NT2/D1 (cell line): ENCODE measurements at regions not wholly inside any gene's neighbourhood (a gene's known extent, or its start where the extent isn't known, plus 50 kb on each side); places are given as distances from the start of the nearest gene placed in this dataset.

Experiments
- SUZ12 ChIP-seq: IDR thresholded peaks from 2 replicates; pipeline ENCODE4 v1.6.1; 2011; ENCODE audit not compliant: insufficient read length, insufficient read depth; ENCODE audit errors: extremely low read depth
- ZNF274 ChIP-seq: IDR thresholded peaks from 2 replicates; pipeline ENCODE4 v1.6.1; 2011; ENCODE audit warnings: mild to moderate bottlenecking, low read depth, low read length

GRCh38 chr1:5493851-5494311 lies 498.3 kb downstream of the NPHP4 start:
- TF ChIP-seq SUZ12 = no peak
- no peak for TF ChIP-seq ZNF274
